Erythroblast (primary cell): ENCODE measurements at regions not wholly inside any gene's neighbourhood (a gene's known extent, or its start where the extent isn't known, plus 50 kb on each side); places are given as distances from the start of the nearest gene placed in this dataset.

Experiments used
- GATA1 ChIP-seq: IDR thresholded peaks from 2 replicates; pipeline ENCODE4 v1.6.1; 2011; ENCODE audit warnings: low read depth, mild to moderate bottlenecking, control low read depth, low read length, moderate library complexity
- POLR2A ChIP-seq: IDR thresholded peaks from 2 replicates; pipeline ENCODE4 v1.6.1; 2011; ENCODE audit warnings: mild to moderate bottlenecking, low read length

GRCh38 chr2:144931960-144932359 is 412.0 kb upstream of the ZEB2 start:
- TF ChIP-seq POLR2A = no peak
- TF ChIP-seq GATA1 = no peak
